GM21423 (cell line): ENCODE measurements at regions not wholly inside any gene's neighbourhood (a gene's known extent, or its start where the extent isn't known, plus 50 kb on each side); places are given as distances from the start of the nearest gene placed in this dataset.
"Not testable (repeated sequence)": the region's sequence is repeated elsewhere in the genome, so short reads cannot be mapped to it uniquely, and the experiment has no call there.

Source experiments
- ATAC-seq: cut with Tn5 transposase; IDR thresholded peaks from one replicate; pipeline ENCODE4 v1.9.1; 2021; ENCODE audit warnings: mild to moderate bottlenecking, moderate library complexity; ENCODE audit not compliant: unreplicated experiment

DNA sequence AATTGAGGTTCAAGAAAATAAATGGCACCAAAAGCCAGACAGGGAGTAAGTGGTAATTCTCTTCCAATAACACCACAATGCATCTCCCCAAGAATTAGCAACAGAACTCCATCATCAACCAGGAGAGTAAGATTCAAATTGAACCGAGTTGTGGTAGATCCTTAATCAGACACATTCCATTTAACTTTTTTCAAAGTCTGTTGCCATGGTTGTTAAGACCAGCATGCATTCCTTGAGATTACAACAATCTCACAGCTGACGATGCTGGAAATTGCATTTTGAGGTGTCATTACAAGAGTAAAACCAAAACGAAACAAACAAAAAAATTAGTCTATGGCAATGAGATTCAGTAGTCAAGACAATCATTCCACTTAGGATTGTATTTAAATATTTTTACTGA is 78.9 kb upstream of the ZNF462 start:
- no peak for ATAC-seq

DNA sequence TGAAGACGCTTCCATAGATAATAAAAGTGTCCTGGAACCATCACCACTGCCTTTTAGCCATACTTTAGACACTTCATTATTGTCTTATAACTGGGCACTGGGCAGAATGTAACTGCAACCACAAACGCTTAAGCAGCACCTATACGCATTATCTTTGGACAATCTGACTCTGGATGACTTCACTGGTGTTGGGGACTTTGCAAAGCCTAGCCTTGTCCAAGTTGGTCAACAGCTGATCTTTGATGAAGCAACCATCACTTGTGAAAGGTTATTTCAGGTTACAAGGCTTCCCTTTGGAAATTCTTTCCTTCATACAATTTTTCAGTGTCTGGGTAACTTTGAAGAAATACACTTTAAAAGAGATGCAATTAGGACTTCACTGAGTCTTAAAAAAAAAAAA is 77.8 kb upstream of the ZNF462 start:
- ATAC-seq = no peak

DNA sequence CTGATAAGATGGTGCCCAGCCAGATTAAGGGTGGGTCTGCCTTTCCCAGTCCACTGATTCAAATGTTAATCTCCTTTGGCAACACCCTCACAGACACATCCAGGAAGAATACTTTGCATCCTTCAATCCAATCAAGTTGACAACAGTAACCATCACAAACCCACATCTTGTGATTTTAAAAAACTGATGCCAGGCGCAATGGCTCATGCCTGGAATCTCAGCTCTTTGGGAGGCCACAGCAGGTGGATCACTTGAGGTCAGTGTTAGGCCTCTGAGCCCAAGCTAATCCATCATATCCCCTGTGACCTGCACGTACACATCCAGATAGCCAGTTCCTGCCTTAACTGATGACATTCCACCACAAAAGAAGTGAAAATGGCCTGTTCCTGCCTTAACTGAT is 74.9 kb upstream of the ZNF462 start:
- ATAC-seq = not testable (repeated sequence)

DNA sequence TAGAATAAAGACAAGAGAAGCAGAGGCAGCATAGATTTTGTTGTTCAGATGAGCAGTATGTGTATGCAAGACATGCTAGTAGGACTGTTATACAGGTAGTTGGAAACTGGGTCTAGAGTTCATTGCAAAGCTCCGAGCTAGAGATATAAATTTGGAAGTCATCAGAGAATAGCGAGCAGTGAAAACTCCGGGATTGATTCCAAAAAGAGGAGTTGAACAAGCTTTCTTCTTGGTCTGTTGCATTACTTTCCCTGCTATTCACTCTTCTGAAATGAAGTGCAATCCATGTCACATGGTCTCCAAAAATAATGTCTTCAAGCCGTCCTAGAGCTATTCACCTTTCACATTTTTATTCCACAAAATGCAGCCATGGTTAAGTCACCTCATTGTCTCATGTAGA is 67.9 kb upstream of the ZNF462 start:
- no peak for ATAC-seq

DNA sequence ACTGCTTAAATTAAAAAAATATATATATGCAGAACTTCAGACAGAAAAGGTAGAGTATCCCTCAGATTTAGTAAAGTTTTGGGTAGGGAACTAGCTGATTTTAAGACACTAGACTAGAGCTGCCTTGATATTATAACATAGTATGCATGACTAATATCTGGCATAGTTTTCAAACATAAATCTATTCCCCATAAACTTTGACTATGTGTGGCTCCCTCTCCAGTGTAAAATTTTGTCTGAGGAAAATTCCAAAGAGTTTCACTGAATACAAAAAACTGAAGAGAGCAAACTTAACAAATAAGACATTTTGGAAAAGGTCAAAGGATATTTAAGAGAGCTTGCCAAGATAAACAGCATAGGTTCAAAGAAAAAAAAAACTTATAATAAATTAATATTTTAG is 66.2 kb upstream of the ZNF462 start:
- no peak for ATAC-seq

DNA sequence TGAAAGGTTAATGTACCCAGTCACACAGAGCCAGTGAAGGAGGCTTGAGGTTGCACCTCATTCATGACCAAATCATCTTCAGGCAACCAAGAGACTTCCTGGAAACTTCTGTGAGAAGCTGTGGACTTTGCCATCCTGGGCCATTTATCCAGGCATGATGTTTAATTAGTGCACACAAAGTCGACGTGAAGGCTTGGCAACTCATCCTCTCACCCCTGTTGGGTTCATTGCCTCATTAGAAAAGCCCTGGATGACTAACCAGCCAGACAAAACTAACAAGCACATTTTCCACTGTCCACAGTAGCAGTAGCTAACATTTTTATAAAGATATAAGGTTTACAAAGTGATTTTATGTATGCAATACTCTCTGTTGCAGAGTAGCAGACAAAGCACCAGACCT is 65.7 kb upstream of the ZNF462 start:
- no peak for ATAC-seq

DNA sequence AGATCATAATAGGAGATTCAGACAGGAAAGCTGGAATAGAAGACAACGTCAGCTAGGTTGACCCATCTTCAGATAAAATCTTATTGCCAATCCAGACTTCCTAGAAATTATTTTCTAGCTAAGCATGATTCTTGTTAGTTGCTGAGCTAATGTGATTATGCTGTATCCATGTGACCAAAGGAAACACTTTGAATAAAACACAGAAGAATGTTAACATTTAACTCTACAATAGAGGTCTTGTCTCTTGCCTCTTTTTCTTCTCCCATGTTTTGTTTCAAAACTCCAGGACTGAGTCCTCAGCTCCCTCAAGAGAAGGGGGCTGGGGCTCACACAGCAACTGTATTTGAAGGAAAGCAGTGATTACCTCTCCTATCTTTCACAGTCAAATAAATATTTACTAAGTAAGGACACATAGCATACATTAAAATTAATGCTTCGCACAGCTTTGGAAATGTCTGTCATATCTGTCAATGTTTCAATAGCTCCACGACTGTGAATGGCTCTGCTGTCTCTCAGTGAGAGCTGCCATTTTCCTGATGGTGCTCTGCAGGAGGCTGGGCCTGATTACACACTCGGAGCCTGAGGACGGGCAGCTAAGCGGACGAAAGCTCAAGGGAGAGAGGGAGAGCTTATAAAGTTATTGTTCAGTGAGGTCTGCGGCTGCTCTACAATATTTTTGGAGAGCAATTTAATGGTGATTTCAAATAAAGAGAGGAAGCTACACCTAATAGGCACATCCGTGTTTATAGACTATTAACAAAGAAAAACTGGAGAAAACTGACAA is 64.8 kb upstream of the ZNF462 start:
- ATAC-seq = no peak

DNA sequence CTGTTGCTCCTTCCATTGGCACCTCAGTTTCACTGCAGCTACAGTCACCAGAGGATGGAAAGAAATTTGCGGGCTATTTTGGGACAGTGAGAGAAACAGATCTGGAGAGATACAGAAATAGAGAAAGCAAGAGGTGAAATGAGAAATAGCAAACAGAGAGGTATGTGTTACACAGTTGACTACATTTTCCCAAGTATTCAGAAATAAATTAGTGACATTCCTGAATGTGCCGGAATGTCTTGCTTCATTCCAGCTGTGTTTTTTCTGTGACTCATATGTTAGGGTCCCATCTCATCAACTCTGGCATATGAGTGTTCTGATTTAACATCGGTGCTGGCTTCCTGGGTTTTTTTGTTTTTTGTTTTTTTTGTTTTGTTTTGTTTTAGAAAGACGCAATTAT is 63.8 kb upstream of the ZNF462 start:
- no peak for ATAC-seq

DNA sequence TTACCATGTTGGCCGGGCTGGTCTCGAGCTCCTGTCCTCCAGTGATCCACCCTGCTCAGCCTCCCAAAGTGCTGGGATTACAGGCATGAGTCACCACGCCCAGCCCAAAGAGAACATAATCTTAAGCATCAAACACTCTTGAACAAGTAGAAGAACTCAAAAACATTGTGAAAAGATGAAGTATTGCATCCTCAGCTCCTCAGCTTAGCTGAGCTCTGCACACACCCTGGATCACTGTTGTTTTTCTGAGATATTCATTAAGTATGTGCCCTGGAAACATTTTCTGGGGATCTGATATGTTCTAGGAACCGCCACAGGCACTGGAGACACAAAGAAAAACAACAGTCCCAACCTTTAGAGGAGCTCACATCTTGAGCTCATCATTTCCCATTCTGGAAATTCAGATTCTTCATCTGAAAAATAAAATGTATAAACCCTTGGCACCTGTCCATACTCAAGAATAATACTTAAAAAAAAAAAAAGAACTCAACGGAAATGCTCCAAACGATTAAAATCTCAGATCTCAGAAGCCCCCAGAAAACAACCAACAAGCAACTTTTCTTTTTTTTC is 62.2 kb upstream of the ZNF462 start:
- ATAC-seq = no peak

DNA sequence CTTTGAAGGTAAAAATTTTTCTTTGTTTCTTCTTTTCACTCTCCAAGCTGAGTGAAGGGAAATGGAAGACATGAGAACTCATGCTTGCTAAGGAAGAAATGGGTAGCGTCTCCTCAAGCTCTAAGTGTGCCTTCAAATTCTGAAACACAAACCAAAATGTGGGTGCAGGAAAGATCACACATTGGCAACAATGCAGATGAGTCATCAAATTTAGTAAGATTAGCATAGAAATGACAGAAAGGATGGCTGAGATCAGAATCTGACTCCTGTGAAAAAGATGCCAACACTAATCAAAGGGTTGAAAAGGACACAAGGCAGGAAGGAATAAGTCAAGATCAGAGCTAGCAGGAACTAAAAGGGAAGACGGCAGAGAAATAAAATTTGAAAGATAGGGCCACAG is 61.1 kb upstream of the ZNF462 start:
- no peak for ATAC-seq
